Ascending aorta (tissue), 2 donors: ENCODE measurements at regions not wholly inside any gene's neighbourhood (a gene's known extent, or its start where the extent isn't known, plus 50 kb on each side); places are given as distances from the start of the nearest gene placed in this dataset.

Experiments
- DNase-seq, 2 donors: peaks; one replicate each; pipeline ENCODE4 v3.0.0-alpha.2; 2019; ENCODE audit warnings: low spot score in 2 of 2
- H3K27ac ChIP-seq, 2 donors: fragments of 200-600 bp; sonication (generic); one replicate each; pipeline ENCODE4 v1.5.1; 2016 to 2017; ENCODE audit warnings: mild to moderate bottlenecking in 1 of 2
- H3K27me3 ChIP-seq: fragments of 200-600 bp; sonication (generic); one replicate; pipeline ENCODE4 v1.5.1; 2017
- H3K36me3 ChIP-seq, 2 donors: fragments of 200-600 bp; sonication (generic); one replicate each; pipeline ENCODE4 v1.5.1; 2016
- H3K4me1 ChIP-seq, 2 donors: fragments of 200-600 bp; sonication (generic); one replicate each; pipeline ENCODE4 v1.5.1; 2016 to 2017; ENCODE audit warnings: mild to moderate bottlenecking in 1 of 2
- H3K4me3 ChIP-seq, 2 donors: fragments of 200-600 bp; sonication (generic); one replicate each; pipeline ENCODE4 v1.5.1; 2016 to 2017; ENCODE audit warnings: mild to moderate bottlenecking in 1 of 2
- H3K9me3 ChIP-seq, 2 donors: fragments of 200-600 bp; sonication (generic); one replicate each; pipeline ENCODE4 v1.5.1; 2016
- CTCF ChIP-seq, 3 experiments: fragments of 200-600 bp in 2 of 3; fragments of 450-650 bp in 1 of 3; sonication (generic) in 2 of 3; IDR thresholded peaks; one replicate each; pipeline ENCODE4 v1.5.1; 2016 to 2019; ENCODE audit warnings: antibody characterized with exemption in 3 of 3, mild to moderate bottlenecking in 1 of 3, moderate library complexity in 1 of 3
- intact Hi-C: fragments of 100-400 bp; cut with DNase I; formaldehyde crosslinking; loops from one replicate; pipeline ENCODE4 v1.15.1; 2023

GRCh38 chr5:42898760-42899159, 87.1 kb upstream of the SELENOP start:
- no peaks in the 10 kb centered on the region for H3K4me1 ChIP-seq
- no peak overlapping the region for H3K27ac ChIP-seq
- DNase-seq, result no peak
- no peaks in the 10 kb centered on the region for H3K9me3 ChIP-seq
- H3K4me3 ChIP-seq, result no peak overlapping the region
- H3K27me3 ChIP-seq, result no peaks in the 10 kb centered on the region
- no peak for TF ChIP-seq CTCF (IDR thresholded peaks at IDR 0.05)
- intact Hi-C loops, result no loop called here
- no peaks in the 10 kb centered on the region for H3K36me3 ChIP-seq

GRCh38 chr5:42896523-42896922, 84.8 kb upstream of the SELENOP start:
- Histone ChIP-seq H3K36me3 (no peaks in the 10 kb centered on the region), H3K27ac (no peak overlapping the region), H3K9me3 (no peaks in the 10 kb centered on the region), H3K4me3 (no peak overlapping the region), H3K4me1 (no peaks in the 10 kb centered on the region), H3K27me3 (no peaks in the 10 kb centered on the region)
- TF ChIP-seq CTCF (IDR thresholded peaks at IDR 0.05), result no peak
- no peak for DNase-seq
- intact Hi-C loops, result no loop called here

GRCh38 chr5:42894057-42894456, 82.4 kb upstream of the SELENOP start:
- Histone ChIP-seq H3K27me3 (no peaks in the 10 kb centered on the region), H3K27ac (no peak overlapping the region), H3K9me3 (no peaks in the 10 kb centered on the region), H3K4me3 (no peak overlapping the region), H3K4me1 (no peaks in the 10 kb centered on the region), H3K36me3 (no peaks in the 10 kb centered on the region)
- TF ChIP-seq CTCF (IDR thresholded peaks at IDR 0.05), result peak in 1 of 3 experiments; percentile 15
- no peak for DNase-seq
- intact Hi-C loops, result no loop called here

GRCh38 chr5:42889311-42889933, 77.7 kb upstream of the SELENOP start:
- DNase-seq, result peak in 1 of 2 donors; percentile 89
- H3K27ac ChIP-seq, result no peak overlapping the region
- intact Hi-C loops, result loop anchor here (2.0 to 10.0 kb wide), 5 partner anchors 75 to 1032 kb away; partner anchors contain the start of genes GHR and SELENOP
- TF ChIP-seq CTCF (IDR thresholded peaks at IDR 0.05), result peak; percentile 56 to 86 (median 77)
- no peaks in the 10 kb centered on the region for H3K4me1 ChIP-seq
- H3K9me3 ChIP-seq, result no peaks in the 10 kb centered on the region
- no peaks in the 10 kb centered on the region for H3K36me3 ChIP-seq
- H3K4me3 ChIP-seq, result no peak overlapping the region
- H3K27me3 ChIP-seq, result no peaks in the 10 kb centered on the region

- H3K4me1 ChIP-seq, result no peaks in the 10 kb centered on the region
- intact Hi-C loops, result loop anchor here (2.0 to 10.0 kb wide), 5 partner anchors 74 to 1031 kb away; partner anchors contain the start of genes GHR and SELENOP
These were observed 77.1 kb upstream of the SELENOP start for GRCh38 chr5:42888771-42889170.

More at GRCh38 chr5:42888771-42889170, 77.1 kb upstream of the SELENOP start:
- no peaks in the 10 kb centered on the region for H3K36me3 ChIP-seq
- H3K27me3 ChIP-seq, result no peaks in the 10 kb centered on the region
- H3K9me3 ChIP-seq, result no peaks in the 10 kb centered on the region
- no peak overlapping the region for H3K4me3 ChIP-seq
- no peak for DNase-seq
- TF ChIP-seq CTCF (IDR thresholded peaks at IDR 0.05), result no peak
- no peak overlapping the region for H3K27ac ChIP-seq
